H1 (cell line): ENCODE measurements at regions not wholly inside any gene's neighbourhood (a gene's known extent, or its start where the extent isn't known, plus 50 kb on each side); places are given as distances from the start of the nearest gene placed in this dataset.

Experiments
- CTCF ChIA-PET: fragments of 300-600 bp; sonication (Branson Sonifier 250); formaldehyde crosslinking; loops from one replicate; lab custom pipeline; 2021; ENCODE audit not compliant: partially characterized antibody; lab: Charles Lee
- POLR2A ChIA-PET: fragments of 300-600 bp; sonication (Branson Sonifier 250); formaldehyde crosslinking; loops from one replicate; lab custom pipeline; 2021; ENCODE audit warnings: inconsistent platforms; ENCODE audit not compliant: partially characterized antibody; lab: Charles Lee
- DNase-seq, 2 experiments: peaks; one replicate each; pipeline versions ENCODE4 v3.0.0 to v3.0.0-alpha.2; 2010 to 2022; ENCODE audit warnings: low spot score in 2 of 2, low read depth in 1 of 2, mixed read lengths in 1 of 2
- FAIRE-seq: peaks from 2 replicates; lab custom pipeline; 2011; peaks lifted over from hg19 to GRCh38; lab: Jason Lieb, UNC
- H2AFZ ChIP-seq: 2 replicates; pipeline ENCODE4 v1.8.1; 2012; ENCODE audit warnings: low read length, inconsistent platforms
- H2AK5ac ChIP-seq: 2 replicates; pipeline ENCODE4 v1.6.1; 2013; ENCODE audit warnings: low read depth, low read length
- H2BK120ac ChIP-seq: replicated peaks from 2 replicates; pipeline ENCODE3; 2013; ENCODE audit warnings: low read depth, low read length, inconsistent platforms
- H2BK12ac ChIP-seq: 2 replicates; pipeline ENCODE4 v1.6.1; 2013; ENCODE audit warnings: low read depth, low read length
- H2BK15ac ChIP-seq: 2 replicates; pipeline ENCODE4 v1.6.1; 2013; ENCODE audit warnings: low read length
- H2BK20ac ChIP-seq: 2 replicates; pipeline ENCODE4 v1.6.1; 2013; ENCODE audit warnings: low read length
- H2BK5ac ChIP-seq: 2 replicates; pipeline ENCODE4 v1.6.1; 2013; ENCODE audit warnings: low read depth, low read length
- H3K14ac ChIP-seq: 2 replicates; pipeline ENCODE4 v1.6.1; 2013; ENCODE audit warnings: inconsistent platforms; ENCODE audit not compliant: insufficient read length
- H3K18ac ChIP-seq: 2 replicates; pipeline ENCODE4 v1.6.1; 2013; ENCODE audit warnings: low read length; ENCODE audit errors: extremely low read depth
- H3K23ac ChIP-seq: 2 replicates; pipeline ENCODE4 v1.6.1; 2013; ENCODE audit warnings: inconsistent platforms; ENCODE audit not compliant: insufficient read length
- H3K23me2 ChIP-seq: 2 replicates; pipeline ENCODE4 v1.6.1; 2013; ENCODE audit warnings: low read depth, low read length
- H3K27ac ChIP-seq: 2 replicates; pipeline ENCODE4 v1.6.1; 2011; ENCODE audit warnings: low read depth, low read length, inconsistent platforms
- H3K27me3 ChIP-seq, 4 experiments: replicated peaks in 1 of 4; 1 replicate in 1 of 4; 2 replicates in 3 of 4; pipeline versions ENCODE4 v1.6.1 to v1.8.1; 2011 to 2013; ENCODE audit warnings: low read length in 3 of 4, mild to moderate bottlenecking in 3 of 4, inconsistent platforms in 2 of 4, mixed read lengths in 2 of 4, moderate library complexity in 1 of 4; ENCODE audit not compliant: control insufficient read depth in 3 of 4, insufficient read depth in 3 of 4; ENCODE audit errors: extremely low read depth in 1 of 4
- H3K36me3 ChIP-seq, 4 experiments: 2 replicates each; pipeline versions ENCODE4 v1.6.1 to v1.8.1; 2011 to 2013; ENCODE audit warnings: mild to moderate bottlenecking in 4 of 4, low read length in 3 of 4, moderate library complexity in 2 of 4, control low read depth in 1 of 4, inconsistent platforms in 1 of 4; ENCODE audit not compliant: insufficient read depth in 4 of 4, control insufficient read depth in 2 of 4
- H3K4ac ChIP-seq: replicated peaks from 2 replicates; pipeline ENCODE3; 2013; ENCODE audit warnings: low read length, low read depth, mixed read lengths, inconsistent platforms; ENCODE audit not compliant: insufficient read length
- H3K4me1 ChIP-seq, 4 experiments: replicated peaks in 1 of 4; 1 replicate in 1 of 4; 2 replicates in 3 of 4; pipeline versions ENCODE4 v1.6.1 to v1.8.1; 2011 to 2013; ENCODE audit warnings: low read length in 3 of 4, inconsistent platforms in 2 of 4, mixed read lengths in 1 of 4; ENCODE audit not compliant: insufficient read depth in 4 of 4, control insufficient read depth in 3 of 4
- H3K4me2 ChIP-seq, 2 experiments: 2 replicates each; pipeline versions ENCODE4 v1.6.1 to v1.8.1; 2011 to 2013; ENCODE audit warnings: low read depth in 2 of 2, low read length in 2 of 2, control low read depth in 1 of 2, inconsistent platforms in 1 of 2, mild to moderate bottlenecking in 1 of 2; ENCODE audit not compliant: insufficient read depth in 1 of 2
- H3K4me3 ChIP-seq, 4 experiments: fragments of 200-600, 300-600 bp in 1 of 4; sonication (generic), shearing (Covaris generic), sonication (Bioruptor Twin) in 1 of 4; 2 replicates each; pipeline versions ENCODE4 v1.5.1 to v1.8.1; 2011 to 2016; ENCODE audit warnings: low read length in 4 of 4, low read depth in 3 of 4, control low read depth in 2 of 4, inconsistent platforms in 2 of 4, mild to moderate bottlenecking in 2 of 4, mixed read lengths in 1 of 4, moderate library complexity in 1 of 4; ENCODE audit not compliant: insufficient read depth in 2 of 4; ENCODE audit errors: extremely low read depth in 1 of 4
- H3K56ac ChIP-seq: replicated peaks from 2 replicates; pipeline ENCODE3; 2013; ENCODE audit warnings: low read depth, mild to moderate bottlenecking, mixed read lengths, low read length, inconsistent platforms; ENCODE audit not compliant: insufficient read length
- H3K79me1 ChIP-seq: 2 replicates; pipeline ENCODE4 v1.6.1; 2013; ENCODE audit warnings: low read depth, low read length, control low read depth
- H3K79me2 ChIP-seq, 2 experiments: 2 replicates each; pipeline versions ENCODE4 v1.6.1 to v1.8.1; 2012 to 2013; ENCODE audit warnings: low read length in 2 of 2, mild to moderate bottlenecking in 2 of 2, inconsistent platforms in 1 of 2; ENCODE audit not compliant: insufficient read depth in 2 of 2, control insufficient read depth in 1 of 2
- H3K9ac ChIP-seq, 4 experiments: replicated peaks in 1 of 4; 1 replicate in 1 of 4; 2 replicates in 3 of 4; pipeline versions ENCODE4 v1.6.1 to v1.8.1; 2011 to 2013; ENCODE audit warnings: low read depth in 3 of 4, low read length in 3 of 4, control low read depth in 2 of 4, mild to moderate bottlenecking in 2 of 4, moderate library complexity in 2 of 4, inconsistent platforms in 1 of 4; ENCODE audit errors: extremely low read depth in 1 of 4
- H3K9me3 ChIP-seq, 2 experiments: 2 replicates each; pipeline versions ENCODE4 v1.6.1 to v1.8.1; 2012 to 2013; ENCODE audit warnings: mild to moderate bottlenecking in 2 of 2, moderate library complexity in 2 of 2, control low read depth in 1 of 2, inconsistent platforms in 1 of 2, low read depth in 1 of 2, low read length in 1 of 2, mixed read lengths in 1 of 2; ENCODE audit not compliant: insufficient read depth in 2 of 2
- H4K20me1 ChIP-seq, 2 experiments: replicated peaks in 1 of 2; 2 replicates each; pipeline versions ENCODE3 to v1.8.1; 2011 to 2013; ENCODE audit warnings: inconsistent platforms in 2 of 2, low read length in 2 of 2, mild to moderate bottlenecking in 1 of 2; ENCODE audit not compliant: insufficient read depth in 2 of 2, control insufficient read depth in 1 of 2
- H4K5ac ChIP-seq: 2 replicates; pipeline ENCODE4 v1.6.1; 2013; ENCODE audit warnings: low read length, low read depth, mixed read lengths, inconsistent platforms; ENCODE audit not compliant: insufficient read length
- H4K8ac ChIP-seq: 2 replicates; pipeline ENCODE4 v1.8.0; 2013; ENCODE audit warnings: mild to moderate bottlenecking, moderate library complexity, low read length, inconsistent platforms; ENCODE audit not compliant: insufficient read depth; ENCODE audit errors: extremely low read depth
- H4K91ac ChIP-seq: replicated peaks from 2 replicates; pipeline ENCODE3; 2013; ENCODE audit warnings: low read length, mixed read lengths, inconsistent platforms; ENCODE audit not compliant: insufficient read length
- CTBP2 ChIP-seq: IDR thresholded peaks from 2 replicates; pipeline ENCODE4 v1.7.0; 2011; ENCODE audit warnings: borderline replicate concordance, mild to moderate bottlenecking, moderate library complexity, mixed read lengths, low read length; ENCODE audit not compliant: insufficient read depth, insufficient read length
- EZH2 ChIP-seq: fragments of 200-600 bp; sonication (generic); IDR thresholded peaks from 2 replicates; pipeline ENCODE4 v1.7.1; 2012; ENCODE audit warnings: low read depth, mild to moderate bottlenecking, moderate library complexity, low read length, inconsistent platforms; ENCODE audit not compliant: severe bottlenecking
- GTF2F1 ChIP-seq: IDR thresholded peaks from 2 replicates; pipeline ENCODE4 v1.6.1; 2012; ENCODE audit warnings: low read depth, low read length, improper control_type of control experiment, borderline replicate concordance
- KDM1A ChIP-seq: fragments of 200-600, 300-600 bp; sonication (generic); IDR thresholded peaks from 2 replicates; pipeline ENCODE4 v1.7.1; 2016; ENCODE audit warnings: mild to moderate bottlenecking, low read length, borderline replicate concordance
- MAFK ChIP-seq: IDR thresholded peaks from 2 replicates; pipeline ENCODE4 v1.6.1; 2012; ENCODE audit warnings: low read depth, mild to moderate bottlenecking, improper control_type of control experiment, low read length
- NANOG ChIP-seq: IDR thresholded peaks from 2 replicates; pipeline ENCODE4 v1.6.1; 2011; ENCODE audit warnings: low read length, low read depth, mild to moderate bottlenecking, inconsistent platforms; ENCODE audit not compliant: insufficient read depth, poor library complexity, severe bottlenecking
- SRF ChIP-seq: IDR thresholded peaks from 2 replicates; pipeline ENCODE4 v1.6.1; 2011; ENCODE audit warnings: mild to moderate bottlenecking, low read depth, low read length, moderate library complexity
- WGBS, 2 experiments: shearing (Covaris generic) in 1 of 2; methylation state at CpG; one replicate each; pipeline versions ENCODE4 v1.1.6 to v1.1.7; 2013 to 2015; ENCODE audit warnings: low lambda C conversion rate in 2 of 2, mixed read lengths in 2 of 2, inconsistent platforms in 1 of 2, low coverage in 1 of 2, missing lambda C conversion rate in 1 of 2; ENCODE audit not compliant: insufficient replicate concordance in 2 of 2, insufficient coverage in 1 of 2, insufficient read length in 1 of 2; ENCODE audit errors: extremely low coverage in 1 of 2, missing lambda C conversion rate in 1 of 2; 5-methylcytosine and 5-hydroxymethylcytosine counted together

DNA sequence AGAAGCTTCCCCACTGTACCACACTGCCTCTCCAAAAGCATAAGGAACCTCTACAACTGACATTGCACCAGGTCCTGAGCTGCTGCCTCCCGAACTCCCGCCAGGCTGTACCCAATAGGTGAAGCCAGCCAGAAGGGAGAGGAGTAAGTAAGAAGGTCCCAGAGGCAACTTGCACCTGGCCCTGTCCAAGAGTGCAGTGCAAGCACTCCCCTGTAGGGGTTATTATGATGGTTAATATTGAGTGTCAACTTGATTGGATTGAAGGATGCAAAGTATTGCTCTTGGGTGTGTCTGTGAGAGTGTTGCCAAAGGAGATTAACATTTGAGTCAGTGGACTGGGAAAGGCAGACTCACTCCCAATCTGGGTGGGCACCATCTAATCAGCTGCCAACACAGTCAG, 879.3 kb upstream of the SLIT2 start:
- H3K4me1 ChIP-seq, result no peaks in the 10 kb centered on the region
- H3K9ac ChIP-seq, result no peak overlapping the region
- no peak overlapping the region for H3K23ac ChIP-seq
- H4K8ac ChIP-seq, result no peak overlapping the region
- H4K5ac ChIP-seq, result no peak overlapping the region
- POLR2A ChIA-PET, result no interaction called here
- no peak overlapping the region for H2BK20ac ChIP-seq
- no peaks in the 10 kb centered on the region for H3K79me2 ChIP-seq
- H3K27me3 ChIP-seq, result no peaks in the 10 kb centered on the region
- H3K4me3 ChIP-seq, result no peak overlapping the region
- no peak overlapping the region for H3K56ac ChIP-seq
- no peaks in the 10 kb centered on the region for H3K79me1 ChIP-seq
- H4K20me1 ChIP-seq, result no peaks in the 10 kb centered on the region
- H3K27ac ChIP-seq, result no peak overlapping the region
- no peak overlapping the region for H3K18ac ChIP-seq
- no peaks in the 10 kb centered on the region for H3K9me3 ChIP-seq
- no peak overlapping the region for H4K91ac ChIP-seq
- no peak overlapping the region for H3K4ac ChIP-seq
- H2BK120ac ChIP-seq, result no peak overlapping the region
- H2AFZ ChIP-seq, result no peak overlapping the region
- FAIRE-seq, result no peak
- no peak overlapping the region for H3K14ac ChIP-seq
- no peak overlapping the region for H2BK12ac ChIP-seq
- 100% methylated on average over 2 of the region's 2 CpGs; no CpG with 5 or more reads in 1 of the 2 experiments for WGBS, 2 experiments
- CTCF ChIA-PET, result interaction anchor here (0.6 to 0.7 kb wide), 2 partner anchors 29 to 685 kb away, joined by 3 read pairs; no protein-coding TSS in a partner anchor
- H2AK5ac ChIP-seq, result no peak overlapping the region
- no peak overlapping the region for H3K4me2 ChIP-seq
- no peak overlapping the region for H2BK5ac ChIP-seq
- no peak for DNase-seq
- no peak for TF ChIP-seq KDM1A
- no peak for TF ChIP-seq CTBP2
- no peak for TF ChIP-seq NANOG
- TF ChIP-seq GTF2F1, result no peak
- TF ChIP-seq MAFK, result no peak
- TF ChIP-seq SRF, result no peak
- TF ChIP-seq EZH2, result no peak
- H3K36me3 ChIP-seq, result no peaks in the 10 kb centered on the region
- H3K23me2 ChIP-seq, result no peaks in the 10 kb centered on the region
- H2BK15ac ChIP-seq, result no peak overlapping the region
